ENCODE measurements at regions not wholly inside any gene's neighbourhood (a gene's known extent, or its start where the extent isn't known, plus 50 kb on each side); places are given as distances from the start of the nearest gene placed in this dataset.
"Not testable (repeated sequence)": the region's sequence is repeated elsewhere in the genome, so short reads cannot be mapped to it uniquely, and the experiment has no call there.

DNA sequence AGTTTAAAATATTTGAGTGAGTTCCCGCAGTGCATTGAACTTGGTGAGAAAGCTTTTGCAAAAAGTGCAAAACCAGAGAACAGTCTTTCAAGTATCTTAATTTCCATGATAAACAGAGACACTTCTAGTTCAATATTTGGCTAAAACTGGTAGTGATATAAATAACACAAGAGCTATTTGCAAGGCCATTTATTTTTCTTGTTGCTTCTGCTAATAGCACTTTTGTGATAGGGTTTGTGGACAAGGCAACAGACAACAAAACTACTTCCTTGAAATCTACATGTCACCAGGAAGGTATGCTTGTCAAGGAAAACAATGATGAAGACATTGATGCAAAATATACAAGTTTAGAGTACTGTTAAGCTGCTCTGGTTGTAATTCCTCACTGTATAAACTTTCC, 1225.1 kb downstream of the OTOL1 start:
- Histone ChIP-seq H3K27me3 (ENCODE audit: low read depth, low read length) (no peaks in the 10 kb centered on the region), H3K36me3 (replicated peaks; ENCODE audit: low read depth, low read length) (no peaks in the 10 kb centered on the region), H3K79me2 (ENCODE audit: low read length) (no peaks in the 10 kb centered on the region), H2AFZ (ENCODE audit: low read depth, low read length) (no peak overlapping the region), H3K4me3 (ENCODE audit: low read length) (no peak overlapping the region), H3K27ac (ENCODE audit: low read length) (no peak overlapping the region), H3K9ac (ENCODE audit: low read length) (no peak overlapping the region), H3K4me1 (ENCODE audit: low read length) (no peaks in the 10 kb centered on the region), H3K4me2 (ENCODE audit: low read length) (no peak overlapping the region), H4K20me1 (ENCODE audit: insufficient read depth, low read length) (no peaks in the 10 kb centered on the region), H3K9me3 (ENCODE audit: insufficient read depth, low read length) (no peaks in the 10 kb centered on the region)
- no peak for TF ChIP-seq EZH2phosphoT487 (IDR thresholded peaks at IDR 0.05; ENCODE audit: low read depth)
- TF ChIP-seq, protein P1, sequence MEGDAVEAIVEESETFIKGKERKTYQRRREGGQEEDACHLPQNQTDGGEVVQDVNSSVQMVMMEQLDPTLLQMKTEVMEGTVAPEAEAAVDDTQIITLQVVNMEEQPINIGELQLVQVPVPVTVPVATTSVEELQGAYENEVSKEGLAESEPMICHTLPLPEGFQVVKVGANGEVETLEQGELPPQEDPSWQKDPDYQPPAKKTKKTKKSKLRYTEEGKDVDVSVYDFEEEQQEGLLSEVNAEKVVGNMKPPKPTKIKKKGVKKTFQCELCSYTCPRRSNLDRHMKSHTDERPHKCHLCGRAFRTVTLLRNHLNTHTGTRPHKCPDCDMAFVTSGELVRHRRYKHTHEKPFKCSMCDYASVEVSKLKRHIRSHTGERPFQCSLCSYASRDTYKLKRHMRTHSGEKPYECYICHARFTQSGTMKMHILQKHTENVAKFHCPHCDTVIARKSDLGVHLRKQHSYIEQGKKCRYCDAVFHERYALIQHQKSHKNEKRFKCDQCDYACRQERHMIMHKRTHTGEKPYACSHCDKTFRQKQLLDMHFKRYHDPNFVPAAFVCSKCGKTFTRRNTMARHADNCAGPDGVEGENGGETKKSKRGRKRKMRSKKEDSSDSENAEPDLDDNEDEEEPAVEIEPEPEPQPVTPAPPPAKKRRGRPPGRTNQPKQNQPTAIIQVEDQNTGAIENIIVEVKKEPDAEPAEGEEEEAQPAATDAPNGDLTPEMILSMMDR (IDR thresholded peaks at IDR 0.05; ENCODE audit: low read depth, low read length) = no peak

- H3K4me3 ChIP-seq (ENCODE audit: low read length) = no peak overlapping the region
- H3K79me2 ChIP-seq (ENCODE audit: low read length) = no peaks in the 10 kb centered on the region
- H3K4me2 ChIP-seq (ENCODE audit: low read length) = no peak overlapping the region
- H4K20me1 ChIP-seq (ENCODE audit: insufficient read depth, low read length) = no peaks in the 10 kb centered on the region
- H2AFZ ChIP-seq (ENCODE audit: low read depth, low read length) = no peak overlapping the region
- TF ChIP-seq, protein P1 (IDR thresholded peaks at IDR 0.05; ENCODE audit: low read depth, low read length) = no peak
- TF ChIP-seq EZH2phosphoT487 (IDR thresholded peaks at IDR 0.05; ENCODE audit: low read depth) = no peak
- no peaks in the 10 kb centered on the region for H3K9me3 ChIP-seq (ENCODE audit: insufficient read depth, low read length)
- no peaks in the 10 kb centered on the region for H3K36me3 ChIP-seq (replicated peaks; ENCODE audit: low read depth, low read length)
- no peaks in the 10 kb centered on the region for H3K4me1 ChIP-seq (ENCODE audit: low read length)
- no peak overlapping the region for H3K9ac ChIP-seq (ENCODE audit: low read length)
- H3K27me3 ChIP-seq (ENCODE audit: low read depth, low read length) = no peaks in the 10 kb centered on the region
- H3K27ac ChIP-seq (ENCODE audit: low read length) = no peak overlapping the region
Observed at GRCh38 chr3:162722337-162722736, 1225.7 kb downstream of the OTOL1 start.

DNA sequence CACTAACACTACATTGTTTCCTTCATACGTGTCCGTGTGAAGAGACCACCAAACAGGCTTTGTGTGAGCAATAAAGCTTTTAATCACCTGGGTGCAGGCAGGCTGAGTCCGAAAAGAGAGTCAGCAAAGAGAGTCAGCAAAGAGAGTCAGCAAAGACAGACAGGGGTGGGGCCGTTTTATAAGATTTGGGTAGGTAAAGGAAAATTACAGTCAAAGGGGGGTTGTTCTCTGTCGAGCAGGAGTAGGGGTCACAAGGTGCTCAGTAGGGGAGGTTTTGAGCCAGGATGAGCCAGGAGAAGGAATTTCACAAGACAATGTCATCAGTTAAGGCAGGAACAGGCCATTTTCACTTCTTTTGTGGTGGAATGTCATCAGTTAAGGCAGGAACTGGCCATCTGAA, 1226.2 kb downstream of the OTOL1 start:
- H3K4me1 ChIP-seq (ENCODE audit: low read length); H2AFZ ChIP-seq (ENCODE audit: low read depth, low read length); H3K9ac ChIP-seq (ENCODE audit: low read length); H4K20me1 ChIP-seq (ENCODE audit: insufficient read depth, low read length); H3K36me3 ChIP-seq (replicated peaks; ENCODE audit: low read depth, low read length); H3K79me2 ChIP-seq (ENCODE audit: low read length); H3K9me3 ChIP-seq (ENCODE audit: insufficient read depth, low read length); H3K27me3 ChIP-seq (ENCODE audit: low read depth, low read length); H3K4me2 ChIP-seq (ENCODE audit: low read length); H3K4me3 ChIP-seq (ENCODE audit: low read length); H3K27ac ChIP-seq (ENCODE audit: low read length): not testable (repeated sequence)

DNA sequence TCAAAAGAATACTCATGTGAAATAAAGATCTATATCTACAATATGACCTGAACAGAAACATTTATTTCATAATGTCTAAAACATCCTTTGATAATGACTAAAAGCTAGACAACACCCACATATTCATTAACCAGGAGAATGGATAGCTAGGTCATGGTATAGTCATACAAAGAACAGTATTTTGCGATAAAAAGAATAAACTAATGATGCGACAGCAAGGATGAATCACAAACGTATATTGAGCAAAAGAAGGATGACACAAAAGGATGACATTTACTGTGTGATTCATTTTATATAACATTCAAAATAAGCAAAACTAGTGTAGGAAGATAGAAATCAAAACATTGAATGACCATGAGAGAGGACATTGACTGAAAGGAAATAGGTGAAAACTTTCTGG, 1233.1 kb downstream of the OTOL1 start:
- Histone ChIP-seq H3K27ac (ENCODE audit: low read length) (no peak overlapping the region), H3K4me2 (ENCODE audit: low read length) (no peak overlapping the region), H3K36me3 (replicated peaks; ENCODE audit: low read depth, low read length) (no peaks in the 10 kb centered on the region), H3K4me1 (ENCODE audit: low read length) (no peaks in the 10 kb centered on the region), H3K27me3 (ENCODE audit: low read depth, low read length) (no peaks in the 10 kb centered on the region), H2AFZ (ENCODE audit: low read depth, low read length) (no peak overlapping the region), H4K20me1 (ENCODE audit: insufficient read depth, low read length) (no peaks in the 10 kb centered on the region), H3K79me2 (ENCODE audit: low read length) (no peaks in the 10 kb centered on the region), H3K9ac (ENCODE audit: low read length) (no peak overlapping the region), H3K9me3 (ENCODE audit: insufficient read depth, low read length) (no peaks in the 10 kb centered on the region), H3K4me3 (ENCODE audit: low read length) (no peak overlapping the region)
- TF ChIP-seq, protein P1 (IDR thresholded peaks at IDR 0.05; ENCODE audit: low read depth, low read length) = no peak
- TF ChIP-seq EZH2phosphoT487 (IDR thresholded peaks at IDR 0.05; ENCODE audit: low read depth) = no peak

- H3K4me3 ChIP-seq (ENCODE audit: low read length); H4K20me1 ChIP-seq (ENCODE audit: insufficient read depth, low read length); H3K9ac ChIP-seq (ENCODE audit: low read length); H3K79me2 ChIP-seq (ENCODE audit: low read length); H3K27me3 ChIP-seq (ENCODE audit: low read depth, low read length); H3K4me2 ChIP-seq (ENCODE audit: low read length); H3K4me1 ChIP-seq (ENCODE audit: low read length); H2AFZ ChIP-seq (ENCODE audit: low read depth, low read length); H3K36me3 ChIP-seq (replicated peaks; ENCODE audit: low read depth, low read length); H3K27ac ChIP-seq (ENCODE audit: low read length); H3K9me3 ChIP-seq (ENCODE audit: insufficient read depth, low read length): not testable (repeated sequence)
Observed at GRCh38 chr3:162731961-162732360, 1235.4 kb downstream of the OTOL1 start.

Measured in OCI-LY3 (cell line).